K562 (cell line): ENCODE measurements at regions not wholly inside any gene's neighbourhood (a gene's known extent, or its start where the extent isn't known, plus 50 kb on each side); places are given as distances from the start of the nearest gene placed in this dataset.

Experiments used
- ATAC-seq: fragments of 200-7000 bp; cut with Tn5 transposase; 3 replicates; pipeline ENCODE4 v1.9.1; 2020; ENCODE audit warnings: moderate library complexity
- BruUV-seq: library from RNA; stranded (reverse); fragments of 400-500 nt; replicated peaks from 2 replicates; lab custom pipeline; 2021; lab: Mats Ljungman, UMichigan
- CTCF ChIA-PET: fragments of 300-600 bp; formaldehyde crosslinking; extraction: SDS; loops from one replicate; lab custom pipeline; 2021; ENCODE audit warnings: low intra/inter-chr PET ratio; lab: Yijun Ruan, JAX
- POLR2A ChIA-PET: fragments of 300-600, 350-650 bp; sonication (Branson Sonifier 250); formaldehyde crosslinking; extraction: SDS; loops from one replicate; lab custom pipeline; 2021; ENCODE audit warnings: antibody characterized with exemption, inconsistent platforms; lab: Yijun Ruan, JAX
- DNase-seq, 4 experiments: peaks; one replicate each; pipeline versions ENCODE4 v3.0.0 to v3.0.0-alpha.2; 2011 to 2018; ENCODE audit warnings: low spot score in 3 of 4, mixed read lengths in 3 of 4; ENCODE audit errors: extremely low read depth in 1 of 4
- FAIRE-seq: peaks from 2 replicates; lab custom pipeline; 2011; peaks lifted over from hg19 to GRCh38; lab: Jason Lieb, UNC
- H2AFZ ChIP-seq: 2 replicates; pipeline ENCODE4 v1.6.0; 2011; ENCODE audit warnings: low read depth, low read length, control low read depth, inconsistent platforms
- H3K27ac ChIP-seq: fragments of 200-600 bp; 3 replicates; pipeline ENCODE4 v1.8.0; 2011; ENCODE audit warnings: low read depth, mild to moderate bottlenecking, control low read depth, inconsistent platforms, low read length, moderate library complexity, mixed read lengths; ENCODE audit errors: extremely low read depth
- H3K27me3 ChIP-seq, 2 experiments: fragments of 300-600 bp in 1 of 2; 2 replicates in 1 of 2; 3 replicates in 1 of 2; pipeline versions ENCODE4 v1.6.0 to v1.8.0; 2011; ENCODE audit warnings: inconsistent platforms in 2 of 2, low read length in 2 of 2, mild to moderate bottlenecking in 1 of 2, mixed read lengths in 1 of 2, moderate library complexity in 1 of 2; ENCODE audit not compliant: control insufficient read depth in 2 of 2, insufficient read depth in 2 of 2
- H3K36me3 ChIP-seq: fragments of 300-600 bp; 3 replicates; pipeline ENCODE4 v1.8.0; 2011; ENCODE audit warnings: mild to moderate bottlenecking, low read length, inconsistent platforms; ENCODE audit not compliant: control insufficient read depth, insufficient read depth
- H3K4me1 ChIP-seq, 2 experiments: fragments of 200-600 bp in 1 of 2; replicated peaks in 1 of 2; 2 replicates in 1 of 2; 3 replicates in 1 of 2; pipeline versions ENCODE4 v1.5.1 to v1.8.0; 2011; ENCODE audit warnings: inconsistent platforms in 2 of 2, low read length in 2 of 2, mild to moderate bottlenecking in 1 of 2, mixed read lengths in 1 of 2, moderate library complexity in 1 of 2; ENCODE audit not compliant: control insufficient read depth in 2 of 2, insufficient read depth in 2 of 2
- H3K4me2 ChIP-seq: 2 replicates; pipeline ENCODE4 v1.6.1; 2011; ENCODE audit warnings: low read length, control low read depth, inconsistent platforms, mixed read lengths; ENCODE audit not compliant: insufficient read depth
- H3K4me3 ChIP-seq: fragments of 200-600 bp; sonication (generic), shearing (Covaris generic); 2 replicates; pipeline ENCODE4 v1.5.1; 2016; ENCODE audit warnings: control low read depth, inconsistent platforms
- H3K79me2 ChIP-seq: fragments of 200-600 bp; 3 replicates; pipeline ENCODE4 v1.8.0; 2011; ENCODE audit warnings: low read length, inconsistent platforms; ENCODE audit not compliant: control insufficient read depth, insufficient read depth
- H3K9ac ChIP-seq, 2 experiments: 2 replicates each; pipeline versions ENCODE4 v1.6.0 to v1.6.1; 2011; ENCODE audit warnings: low read depth in 2 of 2, low read length in 2 of 2, control low read depth in 1 of 2, inconsistent platforms in 1 of 2, mild to moderate bottlenecking in 1 of 2, mixed read lengths in 1 of 2; ENCODE audit not compliant: insufficient read depth in 1 of 2
- H3K9me1 ChIP-seq: one replicate; pipeline ENCODE4 v1.6.0; 2011; ENCODE audit warnings: inconsistent platforms, mild to moderate bottlenecking, low read length, moderate library complexity; ENCODE audit not compliant: control insufficient read depth, insufficient read depth
- H3K9me3 ChIP-seq: replicated peaks from 2 replicates; pipeline ENCODE4 v1.5.1; 2011; ENCODE audit warnings: low read depth, low read length, inconsistent platforms; ENCODE audit not compliant: control insufficient read depth, insufficient read depth
- H4K20me1 ChIP-seq: replicated peaks from 2 replicates; pipeline ENCODE4 v1.6.1; 2011; ENCODE audit warnings: low read length, inconsistent platforms, mixed read lengths; ENCODE audit not compliant: control insufficient read depth, insufficient read depth
- CREM ChIP-seq: IDR thresholded peaks from 2 replicates; pipeline ENCODE4 v1.6.1; 2014; ENCODE audit warnings: antibody characterized with exemption, low read depth
- CSDE1 ChIP-seq, 2 experiments: fragments of 450-650 bp; IDR thresholded peaks; 2 replicates each; pipeline ENCODE4 v1.6.1; 2016; ENCODE audit warnings: mild to moderate bottlenecking in 1 of 2
- KAT2B ChIP-seq: IDR thresholded peaks from one replicate; pipeline ENCODE4 v1.6.1; 2012; ENCODE audit warnings: low read depth, mild to moderate bottlenecking, control low read depth, inconsistent platforms, low read length, moderate library complexity
- MIER1 ChIP-seq: fragments of 450-650 bp; IDR thresholded peaks from 2 replicates; pipeline ENCODE4 v1.6.1; 2016; ENCODE audit warnings: antibody characterized with exemption, mild to moderate bottlenecking, low read depth
- MTA2 ChIP-seq: fragments of 450-650 bp; IDR thresholded peaks from 2 replicates; pipeline ENCODE4 v1.6.1; 2016; ENCODE audit warnings: low read depth
- ZNF143 ChIP-seq: sonication (generic); formaldehyde crosslinking; IDR thresholded peaks from 2 replicates; pipeline ENCODE4 v1.9.0; 2022; ENCODE audit warnings: mild to moderate bottlenecking, missing genetic modification reagents
- WGBS: fragments of 100-300 bp; shearing (Covaris generic); methylation state at CpG from one replicate; pipeline ENCODE4 v1.1.6; 2016; ENCODE audit warnings: low coverage, mixed read lengths; ENCODE audit not compliant: insufficient coverage; ENCODE audit errors: missing lambda C conversion rate; 5-methylcytosine and 5-hydroxymethylcytosine counted together
- in situ Hi-C: fragments of 300-500 bp; cut with MboI; formaldehyde crosslinking; loops from 4 replicates; pipeline ENCODE4 v1.15.0; 2018; ENCODE audit warnings: inconsistent platforms, mixed read lengths
- intact Hi-C: fragments of 100-400 bp; cut with micrococcal nuclease; formaldehyde crosslinking; loops from 2 replicates; pipeline ENCODE4 v1.14.2; 2022
- TF ChIP-seq, protein P1 (sequence below): fragments of 250-450 bp; sonication (Bioruptor Pico); IDR thresholded peaks from 2 replicates; pipeline ENCODE4 v1.5.0; 2022; ENCODE audit warnings: mild to moderate bottlenecking

DNA sequence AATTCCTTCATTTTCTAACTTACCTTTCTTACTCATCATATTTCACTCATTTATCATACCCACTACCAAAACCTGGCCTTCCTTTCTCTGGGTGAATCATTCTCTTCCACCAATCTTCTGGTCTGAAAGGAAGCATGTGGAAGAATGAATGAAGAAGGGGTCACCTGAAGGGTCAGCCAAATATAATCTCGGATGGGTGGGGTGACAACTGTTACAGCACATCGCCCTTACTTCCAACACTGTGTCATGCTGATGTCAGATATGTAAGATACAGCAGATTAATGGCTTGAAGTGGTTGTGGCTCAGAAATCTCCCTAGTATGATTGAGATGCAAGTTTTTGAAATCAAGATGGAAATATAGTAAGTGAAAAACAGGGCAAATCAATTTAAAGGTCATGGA, 401.7 kb upstream of the HTR2A start:
- no peak for ATAC-seq
- intact Hi-C loops: no loop called here
- CTCF ChIA-PET: no interaction called here
- POLR2A ChIA-PET: no interaction called here
- no peak overlapping the region for H2AFZ ChIP-seq
- H3K36me3 ChIP-seq: no peaks in the 10 kb centered on the region
- no peaks in the 10 kb centered on the region for H3K9me3 ChIP-seq
- in situ Hi-C loops: no loop called here
- WGBS: 0% methylated on average over 2 of the region's 2 CpGs
- H4K20me1 ChIP-seq: no peaks in the 10 kb centered on the region
- H3K9ac ChIP-seq: no peak overlapping the region
- DNase-seq: no peak
- no peaks in the 10 kb centered on the region for H3K27me3 ChIP-seq
- no peaks in the 10 kb centered on the region for H3K4me1 ChIP-seq
- H3K9me1 ChIP-seq: no peaks in the 10 kb centered on the region
- FAIRE-seq: no peak
- no peak overlapping the region for H3K4me3 ChIP-seq
- H3K4me2 ChIP-seq: no peak overlapping the region
- TF ChIP-seq KAT2B: no peak
- no peak for TF ChIP-seq MTA2
- no peak for TF ChIP-seq CSDE1 (IDR thresholded peaks at IDR 0.05)
- no peak for TF ChIP-seq ZNF143 (CRISPR knock-in tag)
- BruUV-seq: no TSS peak
- H3K79me2 ChIP-seq: no peaks in the 10 kb centered on the region
- no peak overlapping the region for H3K27ac ChIP-seq

DNA sequence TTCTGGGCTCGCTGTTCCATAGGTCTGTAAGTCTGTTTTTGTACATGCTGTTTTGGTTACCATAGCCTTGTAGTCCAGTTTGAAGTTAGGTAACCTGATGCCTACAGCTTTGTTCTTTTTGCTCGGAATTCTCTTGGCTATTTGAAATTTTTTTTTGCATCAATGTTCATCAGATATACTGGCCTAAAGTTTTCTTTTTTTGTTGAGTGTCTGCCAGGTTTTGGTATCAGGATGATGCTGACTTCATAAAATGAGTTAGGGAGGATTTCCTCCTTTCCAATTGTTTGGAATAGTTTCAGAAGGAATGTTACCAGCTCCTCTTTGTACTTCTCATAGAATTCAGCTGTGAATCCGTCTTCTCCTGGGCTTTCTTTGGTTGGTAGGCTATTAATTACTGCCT, 397.8 kb upstream of the HTR2A start:
- WGBS: 0% methylated on average over 3 of the region's 3 CpGs
- intact Hi-C loops (no loop called here), in situ Hi-C loops (no loop called here)
- Histone ChIP-seq H3K4me1 (no peaks in the 10 kb centered on the region), H3K9me1 (no peaks in the 10 kb centered on the region), H3K4me2 (no peak overlapping the region), H3K4me3 (no peak overlapping the region), H2AFZ (no peak overlapping the region), H3K36me3 (no peaks in the 10 kb centered on the region), H3K27me3 (no peaks in the 10 kb centered on the region), H3K9me3 (no peaks in the 10 kb centered on the region), H4K20me1 (no peaks in the 10 kb centered on the region), H3K27ac (no peak overlapping the region), H3K9ac (no peak overlapping the region), H3K79me2 (no peaks in the 10 kb centered on the region)
- no TSS peak for BruUV-seq
- FAIRE-seq (no peak), ATAC-seq (no peak), DNase-seq (no peak)
- TF ChIP-seq, protein P1, sequence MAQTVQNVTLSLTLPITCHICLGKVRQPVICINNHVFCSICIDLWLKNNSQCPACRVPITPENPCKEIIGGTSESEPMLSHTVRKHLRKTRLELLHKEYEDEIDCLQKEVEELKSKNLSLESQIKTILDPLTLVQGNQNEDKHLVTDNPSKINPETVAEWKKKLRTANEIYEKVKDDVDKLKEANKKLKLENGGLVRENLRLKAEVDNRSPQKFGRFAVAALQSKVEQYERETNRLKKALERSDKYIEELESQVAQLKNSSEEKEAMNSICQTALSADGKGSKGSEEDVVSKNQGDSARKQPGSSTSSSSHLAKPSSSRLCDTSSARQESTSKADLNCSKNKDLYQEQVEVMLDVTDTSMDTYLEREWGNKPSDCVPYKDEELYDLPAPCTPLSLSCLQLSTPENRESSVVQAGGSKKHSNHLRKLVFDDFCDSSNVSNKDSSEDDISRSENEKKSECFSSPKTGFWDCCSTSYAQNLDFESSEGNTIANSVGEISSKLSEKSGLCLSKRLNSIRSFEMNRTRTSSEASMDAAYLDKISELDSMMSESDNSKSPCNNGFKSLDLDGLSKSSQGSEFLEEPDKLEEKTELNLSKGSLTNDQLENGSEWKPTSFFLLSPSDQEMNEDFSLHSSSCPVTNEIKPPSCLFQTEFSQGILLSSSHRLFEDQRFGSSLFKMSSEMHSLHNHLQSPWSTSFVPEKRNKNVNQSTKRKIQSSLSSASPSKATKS (CRISPR knock-in tag): no peak
- TF ChIP-seq MIER1 (no peak), CREM (no peak)
- ChIA-PET CTCF (no interaction called here), POLR2A (no interaction called here)
